OCI-LY3 (cell line): ENCODE measurements at regions not wholly inside any gene's neighbourhood (a gene's known extent, or its start where the extent isn't known, plus 50 kb on each side); places are given as distances from the start of the nearest gene placed in this dataset.

Source experiments
- H2AFZ ChIP-seq: fragments of 200-600, 300-600 bp; shearing (Covaris generic); 2 replicates; pipeline ENCODE4 v1.6.0; 2014; ENCODE audit warnings: antibody characterized with exemption, low read depth, low read length
- H3K27ac ChIP-seq: fragments of 200-600, 300-600 bp; sonication (generic); 2 replicates; pipeline ENCODE4 v1.5.1; 2014; ENCODE audit warnings: mild to moderate bottlenecking, low read length, moderate library complexity, mixed read lengths
- H3K27me3 ChIP-seq: fragments of 200-600, 300-600 bp; sonication (generic); 2 replicates; pipeline ENCODE4 v1.6.1; 2014; ENCODE audit warnings: low read depth, low read length, mixed read lengths
- H3K36me3 ChIP-seq: fragments of 200-600, 300-600 bp; sonication (generic); replicated peaks from 2 replicates; pipeline ENCODE3; 2014; ENCODE audit warnings: low read depth, low read length, mixed read lengths
- H3K4me1 ChIP-seq: fragments of 300-600, 200-600 bp; sonication (generic); 2 replicates; pipeline ENCODE4 v1.6.1; 2014; ENCODE audit warnings: low read length, mixed read lengths
- H3K4me2 ChIP-seq: fragments of 200-600, 300-600 bp; sonication (generic); 2 replicates; pipeline ENCODE4 v1.6.1; 2014; ENCODE audit warnings: low read length, mixed read lengths
- H3K4me3 ChIP-seq: fragments of 300-600, 200-600 bp; sonication (generic); 2 replicates; pipeline ENCODE4 v1.5.1; 2014; ENCODE audit warnings: antibody characterized with exemption, mild to moderate bottlenecking, low read length, moderate library complexity
- H3K79me2 ChIP-seq: fragments of 300-600, 200-600 bp; shearing (Covaris generic); 2 replicates; pipeline ENCODE4 v1.6.1; 2014; ENCODE audit warnings: mild to moderate bottlenecking, low read length, mixed read lengths
- H3K9ac ChIP-seq: fragments of 300-600, 200-600 bp; shearing (Covaris generic); 2 replicates; pipeline ENCODE4 v1.6.0; 2014; ENCODE audit warnings: mild to moderate bottlenecking, low read length, moderate library complexity
- H3K9me3 ChIP-seq: fragments of 200-600, 300-600 bp; shearing (Covaris generic); 2 replicates; pipeline ENCODE4 v1.6.1; 2014; ENCODE audit warnings: low read length, mixed read lengths; ENCODE audit not compliant: insufficient read depth
- H4K20me1 ChIP-seq: fragments of 200-600, 300-600 bp; sonication (generic); 2 replicates; pipeline ENCODE4 v1.6.1; 2016; ENCODE audit warnings: low read length, mixed read lengths; ENCODE audit not compliant: insufficient read depth
- EZH2phosphoT487 ChIP-seq: fragments of 200-600 bp; shearing (Covaris generic); IDR thresholded peaks from 2 replicates; pipeline ENCODE4 v1.6.1; 2018; ENCODE audit warnings: antibody characterized with exemption, mixed run types, low read depth
- TF ChIP-seq, protein P1 (sequence below): fragments of 200-600, 300-600 bp; sonication (generic); IDR thresholded peaks from 2 replicates; pipeline ENCODE4 v1.5.1; 2014; ENCODE audit warnings: antibody characterized with exemption, low read length, low read depth

DNA sequence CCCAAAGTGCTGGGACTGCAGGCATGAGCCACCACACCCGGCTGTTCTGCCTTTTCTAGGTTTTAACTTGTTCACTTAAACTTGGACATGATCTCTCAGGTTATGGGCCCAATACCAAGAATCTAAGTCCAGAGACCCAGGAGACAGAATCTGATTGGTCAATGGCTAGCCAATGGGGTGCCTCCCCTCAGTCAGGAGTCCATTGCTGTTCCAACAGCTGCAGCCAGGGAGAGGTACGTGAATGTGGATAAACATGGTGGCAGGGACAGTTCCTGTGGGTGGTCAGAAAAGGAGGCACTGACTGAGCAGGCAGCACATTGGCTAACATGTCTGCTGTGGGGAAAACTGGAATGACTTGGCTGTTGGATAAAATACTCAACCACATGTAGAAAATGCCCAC is 140.3 kb downstream of the RPLP1 start:
- Histone ChIP-seq H3K27ac (no peak overlapping the region), H3K36me3 (no peaks in the 10 kb centered on the region), H3K27me3 (peaks cover 70% of the 10 kb centered on the region), H3K4me2 (no peak overlapping the region), H3K4me1 (no peaks in the 10 kb centered on the region), H2AFZ (no peak overlapping the region), H3K9me3 (no peaks in the 10 kb centered on the region), H3K9ac (no peak overlapping the region), H3K4me3 (no peak overlapping the region), H3K79me2 (no peaks in the 10 kb centered on the region), H4K20me1 (no peaks in the 10 kb centered on the region)
- TF ChIP-seq EZH2phosphoT487, result no peak
- TF ChIP-seq, protein P1, sequence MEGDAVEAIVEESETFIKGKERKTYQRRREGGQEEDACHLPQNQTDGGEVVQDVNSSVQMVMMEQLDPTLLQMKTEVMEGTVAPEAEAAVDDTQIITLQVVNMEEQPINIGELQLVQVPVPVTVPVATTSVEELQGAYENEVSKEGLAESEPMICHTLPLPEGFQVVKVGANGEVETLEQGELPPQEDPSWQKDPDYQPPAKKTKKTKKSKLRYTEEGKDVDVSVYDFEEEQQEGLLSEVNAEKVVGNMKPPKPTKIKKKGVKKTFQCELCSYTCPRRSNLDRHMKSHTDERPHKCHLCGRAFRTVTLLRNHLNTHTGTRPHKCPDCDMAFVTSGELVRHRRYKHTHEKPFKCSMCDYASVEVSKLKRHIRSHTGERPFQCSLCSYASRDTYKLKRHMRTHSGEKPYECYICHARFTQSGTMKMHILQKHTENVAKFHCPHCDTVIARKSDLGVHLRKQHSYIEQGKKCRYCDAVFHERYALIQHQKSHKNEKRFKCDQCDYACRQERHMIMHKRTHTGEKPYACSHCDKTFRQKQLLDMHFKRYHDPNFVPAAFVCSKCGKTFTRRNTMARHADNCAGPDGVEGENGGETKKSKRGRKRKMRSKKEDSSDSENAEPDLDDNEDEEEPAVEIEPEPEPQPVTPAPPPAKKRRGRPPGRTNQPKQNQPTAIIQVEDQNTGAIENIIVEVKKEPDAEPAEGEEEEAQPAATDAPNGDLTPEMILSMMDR, result peak; percentile 4; the same call in 1 of the 2 replicates

DNA sequence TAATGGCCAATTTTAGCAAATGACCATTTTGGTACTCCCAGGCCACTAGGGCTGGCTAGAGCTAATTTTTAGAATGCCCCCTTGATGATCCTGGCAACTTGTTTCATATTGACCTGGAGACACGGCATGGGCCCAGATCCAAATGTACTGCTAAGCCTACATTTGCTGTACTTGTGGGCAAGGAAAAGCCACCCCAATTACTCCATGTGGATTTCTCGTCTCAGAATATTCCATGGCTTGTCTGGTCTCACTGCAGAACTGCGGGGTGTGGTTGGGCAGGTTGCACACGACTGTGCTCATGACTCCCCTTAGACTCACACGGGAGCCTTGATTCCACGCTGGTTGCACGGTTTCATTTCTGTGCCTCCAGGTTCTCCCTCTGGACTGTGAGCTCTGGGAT is 140.9 kb downstream of the RPLP1 start:
- H3K4me2 ChIP-seq, result no peak overlapping the region
- no peaks in the 10 kb centered on the region for H3K4me1 ChIP-seq
- H3K27ac ChIP-seq, result no peak overlapping the region
- TF ChIP-seq EZH2phosphoT487, result no peak
- TF ChIP-seq, protein P1, result no peak
- no peaks in the 10 kb centered on the region for H3K79me2 ChIP-seq
- no peak overlapping the region for H3K4me3 ChIP-seq
- no peak overlapping the region for H2AFZ ChIP-seq
- no peaks in the 10 kb centered on the region for H3K36me3 ChIP-seq
- no peaks in the 10 kb centered on the region for H4K20me1 ChIP-seq
- H3K9ac ChIP-seq, result no peak overlapping the region
- no peaks in the 10 kb centered on the region for H3K9me3 ChIP-seq
- peaks cover 70% of the 10 kb centered on the region for H3K27me3 ChIP-seq

DNA sequence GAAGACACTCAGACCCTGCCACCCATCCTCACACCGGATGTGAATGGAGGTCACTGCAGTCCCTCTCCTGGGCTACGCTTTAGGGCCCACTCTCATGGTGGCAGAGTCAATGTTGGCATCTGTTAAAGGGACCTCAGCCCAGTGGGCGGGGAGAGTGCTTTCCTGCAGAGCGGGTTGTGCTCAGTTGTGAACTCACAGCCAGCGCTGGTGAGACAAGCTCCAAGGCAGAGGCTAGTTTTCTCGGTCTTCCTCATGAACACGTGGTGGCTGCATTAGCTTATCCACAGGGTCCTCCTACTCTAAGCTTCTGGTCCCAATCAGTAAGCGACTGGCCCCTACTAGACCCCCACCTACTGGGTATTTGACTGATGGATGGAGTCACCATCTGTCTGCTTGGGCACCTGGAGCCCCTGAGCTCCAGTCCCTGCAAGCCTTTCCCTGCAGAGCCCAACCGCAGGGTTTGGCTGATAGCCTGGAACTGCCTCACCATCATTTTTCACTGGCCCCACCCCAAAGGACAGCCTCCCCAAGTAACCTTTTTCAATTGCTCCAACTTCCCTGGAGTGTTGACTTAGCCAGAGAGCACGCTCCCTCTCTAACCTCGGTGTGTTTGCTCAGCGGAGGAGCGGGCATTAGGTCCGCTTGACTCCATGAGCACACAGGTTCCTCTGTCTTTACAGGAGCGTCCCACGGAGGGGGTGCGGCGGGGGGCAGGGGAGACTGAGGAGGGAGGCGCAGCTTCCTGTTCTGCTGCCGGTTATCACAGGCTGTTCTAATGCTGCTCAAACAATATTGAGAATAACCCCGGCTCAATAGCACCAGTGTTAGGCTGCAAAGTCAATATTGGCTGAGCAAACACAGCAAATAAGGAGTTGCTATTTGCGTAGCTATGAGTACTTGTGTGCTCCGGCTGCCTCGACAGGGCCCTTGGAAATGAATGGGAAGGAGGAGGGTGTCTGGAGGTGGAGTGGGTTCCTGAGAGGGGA is 141.7 kb downstream of the RPLP1 start:
- TF ChIP-seq, protein P1, result no peak
- no peak for TF ChIP-seq EZH2phosphoT487
- H3K79me2 ChIP-seq, result no peaks in the 10 kb centered on the region
- H3K9ac ChIP-seq, result no peak overlapping the region
- H3K27me3 ChIP-seq, result peaks cover 73% of the 10 kb centered on the region
- H3K4me2 ChIP-seq, result no peak overlapping the region
- H2AFZ ChIP-seq, result no peak overlapping the region
- H3K36me3 ChIP-seq, result no peaks in the 10 kb centered on the region
- no peak overlapping the region for H3K4me3 ChIP-seq
- H3K27ac ChIP-seq, result no peak overlapping the region
- no peaks in the 10 kb centered on the region for H4K20me1 ChIP-seq
- H3K4me1 ChIP-seq, result no peaks in the 10 kb centered on the region
- no peaks in the 10 kb centered on the region for H3K9me3 ChIP-seq

DNA sequence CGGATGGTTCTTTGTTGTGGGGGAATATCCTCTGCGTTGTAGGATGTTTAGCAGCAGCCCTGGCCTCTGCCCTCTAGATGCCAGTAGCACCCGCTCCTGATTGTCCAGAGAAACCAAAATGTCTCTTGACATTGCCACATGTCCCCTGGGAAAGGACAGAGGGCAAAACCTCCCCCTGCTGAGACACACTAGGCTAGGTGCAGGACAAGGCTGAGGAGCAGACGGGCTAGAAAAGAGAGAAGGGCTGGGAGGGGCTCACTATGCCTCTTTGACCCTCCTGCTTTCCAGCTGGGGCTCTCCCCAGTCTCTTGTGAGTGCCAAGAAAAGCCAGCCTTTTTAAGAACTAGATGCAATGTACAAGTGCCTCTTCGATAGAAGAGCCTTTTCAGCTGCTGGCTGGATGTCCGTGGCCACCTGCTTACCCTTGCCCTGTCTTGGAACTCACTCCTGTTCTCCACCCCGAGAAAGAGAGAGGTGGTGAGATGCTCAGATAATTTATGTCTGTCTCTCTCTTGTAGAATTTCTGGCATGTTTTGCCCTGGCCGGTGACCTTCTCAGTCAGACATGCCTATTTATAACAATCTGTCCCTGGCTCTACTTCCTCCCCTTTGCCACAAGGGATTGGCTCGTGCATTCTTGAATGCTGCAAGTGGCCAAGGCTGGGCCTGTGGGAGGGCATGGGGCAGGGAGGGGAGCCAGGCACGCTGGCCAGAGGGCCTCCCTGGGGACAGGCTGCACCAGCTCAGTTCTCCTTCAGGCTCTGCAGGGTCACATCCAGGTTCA is 142.6 kb downstream of the RPLP1 start:
- Histone ChIP-seq H3K27ac (no peak overlapping the region), H3K4me2 (no peak overlapping the region), H3K4me3 (no peak overlapping the region), H3K36me3 (no peaks in the 10 kb centered on the region), H3K27me3 (peaks cover 82% of the 10 kb centered on the region), H3K9ac (no peak overlapping the region), H3K4me1 (no peaks in the 10 kb centered on the region), H3K79me2 (no peaks in the 10 kb centered on the region), H2AFZ (no peak overlapping the region), H3K9me3 (no peaks in the 10 kb centered on the region), H4K20me1 (no peaks in the 10 kb centered on the region)
- TF ChIP-seq EZH2phosphoT487, result no peak
- TF ChIP-seq, protein P1, result no peak
